ENCODE measurements at regions not wholly inside any gene's neighbourhood (a gene's known extent, or its start where the extent isn't known, plus 50 kb on each side); places are given as distances from the start of the nearest gene placed in this dataset.

DNA sequence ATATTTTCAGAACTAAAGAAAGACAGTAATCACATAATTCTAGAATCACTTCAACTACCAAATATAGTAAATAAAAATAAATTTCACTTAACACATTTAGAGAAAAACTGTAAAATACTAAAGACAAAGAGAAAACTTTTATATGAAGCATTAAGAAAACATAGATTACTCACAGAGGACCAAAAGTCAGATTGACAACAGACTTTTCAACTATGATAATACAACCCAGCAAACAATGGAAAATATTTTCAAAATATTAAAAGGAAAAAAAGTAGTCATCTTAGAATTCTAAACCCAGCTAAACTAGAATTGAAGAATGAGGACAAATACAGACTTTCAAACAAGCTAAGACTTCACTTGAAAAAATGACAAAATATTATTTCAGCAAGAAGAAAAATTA lies 164.8 kb upstream of the ARID1B start:
- TF ChIP-seq, protein P1, sequence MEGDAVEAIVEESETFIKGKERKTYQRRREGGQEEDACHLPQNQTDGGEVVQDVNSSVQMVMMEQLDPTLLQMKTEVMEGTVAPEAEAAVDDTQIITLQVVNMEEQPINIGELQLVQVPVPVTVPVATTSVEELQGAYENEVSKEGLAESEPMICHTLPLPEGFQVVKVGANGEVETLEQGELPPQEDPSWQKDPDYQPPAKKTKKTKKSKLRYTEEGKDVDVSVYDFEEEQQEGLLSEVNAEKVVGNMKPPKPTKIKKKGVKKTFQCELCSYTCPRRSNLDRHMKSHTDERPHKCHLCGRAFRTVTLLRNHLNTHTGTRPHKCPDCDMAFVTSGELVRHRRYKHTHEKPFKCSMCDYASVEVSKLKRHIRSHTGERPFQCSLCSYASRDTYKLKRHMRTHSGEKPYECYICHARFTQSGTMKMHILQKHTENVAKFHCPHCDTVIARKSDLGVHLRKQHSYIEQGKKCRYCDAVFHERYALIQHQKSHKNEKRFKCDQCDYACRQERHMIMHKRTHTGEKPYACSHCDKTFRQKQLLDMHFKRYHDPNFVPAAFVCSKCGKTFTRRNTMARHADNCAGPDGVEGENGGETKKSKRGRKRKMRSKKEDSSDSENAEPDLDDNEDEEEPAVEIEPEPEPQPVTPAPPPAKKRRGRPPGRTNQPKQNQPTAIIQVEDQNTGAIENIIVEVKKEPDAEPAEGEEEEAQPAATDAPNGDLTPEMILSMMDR (IDR thresholded peaks at IDR 0.05) = no peak
- no peak for TF ChIP-seq POLR2A (IDR thresholded peaks at IDR 0.05)

Measured in stomach (tissue), 4 donors.